H9 (cell line): ENCODE measurements at regions not wholly inside any gene's neighbourhood (a gene's known extent, or its start where the extent isn't known, plus 50 kb on each side); places are given as distances from the start of the nearest gene placed in this dataset.
A peak's percentile ranks its signal among the peaks of the same experiment; 100 is the strongest.
"Not testable (repeated sequence)": the region's sequence is repeated elsewhere in the genome, so short reads cannot be mapped to it uniquely, and the experiment has no call there.

Source experiments
- DNase-seq: peaks from one replicate; pipeline ENCODE4 v3.0.0-alpha.2; 2017
- H2AFZ ChIP-seq: one replicate; pipeline ENCODE4 v1.6.1; 2013; ENCODE audit warnings: mild to moderate bottlenecking, low read length, control low read depth, moderate library complexity
- H2AK5ac ChIP-seq: 2 replicates; pipeline ENCODE4 v1.6.1; 2013; ENCODE audit warnings: low read length, control low read depth, mixed read lengths; ENCODE audit not compliant: insufficient read length
- H2BK120ac ChIP-seq: one replicate; pipeline ENCODE4 v1.6.1; 2013; ENCODE audit warnings: low read depth, mild to moderate bottlenecking, low read length, control low read depth, inconsistent platforms; ENCODE audit not compliant: poor library complexity, severe bottlenecking
- H2BK12ac ChIP-seq: 2 replicates; pipeline ENCODE4 v1.6.1; 2013; ENCODE audit warnings: low read length, control low read depth, mixed read lengths, low read depth; ENCODE audit not compliant: insufficient read length
- H2BK15ac ChIP-seq: 2 replicates; pipeline ENCODE4 v1.6.1; 2013; ENCODE audit warnings: low read depth, low read length, control low read depth
- H2BK20ac ChIP-seq: one replicate; pipeline ENCODE4 v1.6.1; 2013; ENCODE audit warnings: low read depth, mild to moderate bottlenecking, low read length, control low read depth, inconsistent platforms; ENCODE audit not compliant: poor library complexity, severe bottlenecking
- H2BK5ac ChIP-seq: 2 replicates; pipeline ENCODE4 v1.6.1; 2013; ENCODE audit warnings: low read length, control low read depth, mixed read lengths; ENCODE audit not compliant: insufficient read length
- H3K14ac ChIP-seq: 2 replicates; pipeline ENCODE4 v1.6.1; 2013; ENCODE audit warnings: low read length, control low read depth; ENCODE audit not compliant: insufficient read depth
- H3K18ac ChIP-seq: 2 replicates; pipeline ENCODE4 v1.6.1; 2013; ENCODE audit warnings: low read depth, mild to moderate bottlenecking, mixed read lengths, low read length, control low read depth; ENCODE audit not compliant: insufficient read length
- H3K23ac ChIP-seq: 2 replicates; pipeline ENCODE4 v1.6.1; 2013; ENCODE audit warnings: low read length, control low read depth, mixed read lengths, low read depth; ENCODE audit not compliant: insufficient read length
- H3K23me2 ChIP-seq: 2 replicates; pipeline ENCODE4 v1.6.1; 2013; ENCODE audit warnings: low read depth, mild to moderate bottlenecking, mixed read lengths, low read length, control low read depth; ENCODE audit not compliant: insufficient read length, poor library complexity, severe bottlenecking
- H3K27ac ChIP-seq: 2 replicates; pipeline ENCODE4 v1.5.1; 2013; ENCODE audit warnings: low read length, control low read depth, mixed read lengths, low read depth; ENCODE audit not compliant: insufficient read length
- H3K27me3 ChIP-seq: 2 replicates; pipeline ENCODE4 v1.6.1; 2013; ENCODE audit warnings: low read length, control low read depth, inconsistent platforms; ENCODE audit not compliant: insufficient read depth
- H3K4ac ChIP-seq: 2 replicates; pipeline ENCODE4 v1.6.1; 2013; ENCODE audit warnings: low read depth, mild to moderate bottlenecking, control low read depth, inconsistent platforms, low read length, moderate library complexity
- H3K4me1 ChIP-seq: 2 replicates; pipeline ENCODE4 v1.6.1; 2013; ENCODE audit warnings: low read length, control low read depth, inconsistent platforms; ENCODE audit not compliant: insufficient read depth
- H3K4me2 ChIP-seq: 2 replicates; pipeline ENCODE4 v1.6.1; 2013; ENCODE audit warnings: low read length, control low read depth, mixed read lengths; ENCODE audit not compliant: insufficient read length, insufficient read depth
- H3K56ac ChIP-seq: 2 replicates; pipeline ENCODE4 v1.6.1; 2013; ENCODE audit warnings: low read depth, mild to moderate bottlenecking, mixed read lengths, low read length, control low read depth; ENCODE audit not compliant: insufficient read length
- H3K79me1 ChIP-seq: 2 replicates; pipeline ENCODE4 v1.6.1; 2013; ENCODE audit warnings: low read depth, mild to moderate bottlenecking, moderate library complexity, low read length, control low read depth, inconsistent platforms; ENCODE audit not compliant: insufficient read depth, poor library complexity, severe bottlenecking
- H3K79me2 ChIP-seq: 2 replicates; pipeline ENCODE4 v1.6.1; 2013; ENCODE audit warnings: low read length, control low read depth, inconsistent platforms; ENCODE audit not compliant: insufficient read depth
- H3K9ac ChIP-seq: 2 replicates; pipeline ENCODE4 v1.6.1; 2013; ENCODE audit warnings: low read length, control low read depth, mixed read lengths; ENCODE audit not compliant: insufficient read length; ENCODE audit errors: extremely low read depth
- H3K9me3 ChIP-seq: one replicate; pipeline ENCODE4 v1.6.1; 2013; ENCODE audit warnings: low read depth, low read length, inconsistent platforms; ENCODE audit not compliant: control insufficient read depth
- H3T11ph ChIP-seq: one replicate; pipeline ENCODE4 v1.6.1; 2013; ENCODE audit warnings: mild to moderate bottlenecking, low read length, control low read depth, inconsistent platforms
- H4K20me1 ChIP-seq: one replicate; pipeline ENCODE4 v1.6.1; 2013; ENCODE audit not compliant: control insufficient read depth, insufficient read length, insufficient read depth
- H4K5ac ChIP-seq: 2 replicates; pipeline ENCODE4 v1.6.1; 2013; ENCODE audit warnings: low read depth, mild to moderate bottlenecking, mixed read lengths, low read length, control low read depth; ENCODE audit not compliant: insufficient read length
- H4K8ac ChIP-seq: replicated peaks from 2 replicates; pipeline ENCODE4 v1.6.1; 2013; ENCODE audit warnings: low read length, control low read depth, mixed read lengths, low read depth; ENCODE audit not compliant: insufficient read length
- H4K91ac ChIP-seq: 2 replicates; pipeline ENCODE4 v1.6.1; 2013; ENCODE audit warnings: low read depth, mild to moderate bottlenecking, moderate library complexity, mixed read lengths, low read length, control low read depth; ENCODE audit not compliant: insufficient read length
- H3K27ac Mint-ChIP-seq, 3 experiments: 2 replicates in 2 of 3; 3 replicates in 1 of 3; pipeline ENCODE4 v1.8.0; 2020 to 2021; ENCODE audit warnings: mixed read lengths in 3 of 3, mild to moderate bottlenecking in 1 of 3, moderate library complexity in 1 of 3
- H3K27me3 Mint-ChIP-seq: 2 replicates; pipeline ENCODE4 v1.8.0; 2021; ENCODE audit warnings: low read depth, mild to moderate bottlenecking, moderate library complexity, mixed read lengths
- H3K36me3 Mint-ChIP-seq, 3 experiments: 2 replicates in 2 of 3; 3 replicates in 1 of 3; pipeline ENCODE4 v1.8.0; 2020 to 2021; ENCODE audit warnings: low read depth in 3 of 3, mixed read lengths in 3 of 3; ENCODE audit not compliant: insufficient read depth in 1 of 3
- H3K4me1 Mint-ChIP-seq, 2 experiments: 2 replicates each; pipeline ENCODE4 v1.8.0; 2020; ENCODE audit warnings: mixed read lengths in 2 of 2
- H3K4me3 Mint-ChIP-seq, 2 experiments: 2 replicates in 1 of 2; 3 replicates in 1 of 2; pipeline ENCODE4 v1.8.0; 2020 to 2021; ENCODE audit warnings: mild to moderate bottlenecking in 2 of 2, mixed read lengths in 2 of 2, moderate library complexity in 1 of 2
- H3K9me3 Mint-ChIP-seq, 2 experiments: 2 replicates in 1 of 2; 3 replicates in 1 of 2; pipeline ENCODE4 v1.8.0; 2020; ENCODE audit warnings: mild to moderate bottlenecking in 2 of 2, mixed read lengths in 2 of 2, moderate library complexity in 1 of 2
- WGBS: extraction: QIAGEN DNeasy Blood & Tissue Kit; methylation state at CpG from one replicate; pipeline ENCODE4 v1.1.7; 2013; ENCODE audit warnings: missing lambda C conversion rate, low lambda C conversion rate, mixed read lengths; ENCODE audit not compliant: insufficient read length; ENCODE audit errors: extremely low coverage; 5-methylcytosine and 5-hydroxymethylcytosine counted together

- not testable (repeated sequence) for H3K23me2 ChIP-seq, H3K56ac ChIP-seq, H3T11ph ChIP-seq, H2BK5ac ChIP-seq, H3K79me1 ChIP-seq, H2BK12ac ChIP-seq, H3K4me1 Mint-ChIP-seq, H3K14ac ChIP-seq, H4K8ac ChIP-seq, H3K4me2 ChIP-seq, H3K18ac ChIP-seq, H3K79me2 ChIP-seq, H2BK15ac ChIP-seq, H3K27ac ChIP-seq, H3K4me1 ChIP-seq, H2BK120ac ChIP-seq, H3K9ac ChIP-seq, H2BK20ac ChIP-seq, H4K20me1 ChIP-seq, H2AK5ac ChIP-seq, H4K5ac ChIP-seq, H3K4ac ChIP-seq, H3K4me3 Mint-ChIP-seq, H3K27ac Mint-ChIP-seq, H2AFZ ChIP-seq, H3K23ac ChIP-seq, H4K91ac ChIP-seq
- peaks cover 99% of the 10 kb centered on the region for H3K27me3 Mint-ChIP-seq
- Histone ChIP-seq H3K27me3 (peaks cover 18% of the 10 kb centered on the region; the same call in 1 of the 2 replicates), H3K9me3 (peaks cover 32% of the 10 kb centered on the region)
- DNase-seq: peak; percentile 14
- peaks cover 22 to 42% (median 26%) of the 10 kb centered on the region in 3 experiments for H3K36me3 Mint-ChIP-seq
- WGBS: no CpG with 5 or more reads among the region's 18 CpGs
- peaks cover 96% of the 10 kb centered on the region in 2 experiments for H3K9me3 Mint-ChIP-seq
These were observed 243.5 kb downstream of the FOXD4L6 start for GRCh38 chr9:40884902-40885490.
